GM18517 (cell line): ENCODE measurements at regions not wholly inside any gene's neighbourhood (a gene's known extent, or its start where the extent isn't known, plus 50 kb on each side); places are given as distances from the start of the nearest gene placed in this dataset.
"Not testable (repeated sequence)": the region's sequence is repeated elsewhere in the genome, so short reads cannot be mapped to it uniquely, and the experiment has no call there.

Source experiments
- ATAC-seq: cut with Tn5 transposase; IDR thresholded peaks from one replicate; pipeline ENCODE4 v1.9.1; 2021; ENCODE audit warnings: mild to moderate bottlenecking, moderate library complexity; ENCODE audit not compliant: unreplicated experiment

DNA sequence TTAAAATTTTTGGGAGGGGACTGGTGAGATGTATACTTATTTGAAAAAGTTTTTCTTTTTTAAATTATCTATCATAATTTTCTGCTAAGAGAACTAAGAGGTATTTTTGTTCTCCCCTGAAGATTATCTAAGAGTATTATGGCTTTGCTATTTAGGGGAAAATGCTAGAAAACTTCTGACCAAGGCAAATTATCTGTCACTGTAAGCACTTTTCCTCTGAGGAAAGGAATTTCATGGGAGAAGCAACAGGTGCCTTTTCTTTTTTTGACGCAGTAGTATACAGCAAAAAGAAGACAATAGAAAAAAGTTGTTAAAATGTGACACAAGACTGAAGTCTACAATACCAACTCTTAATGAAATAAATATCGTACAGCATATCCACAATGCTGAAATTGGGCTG lies 201.6 kb upstream of the NANOGP8 start:
- no peak for ATAC-seq

DNA sequence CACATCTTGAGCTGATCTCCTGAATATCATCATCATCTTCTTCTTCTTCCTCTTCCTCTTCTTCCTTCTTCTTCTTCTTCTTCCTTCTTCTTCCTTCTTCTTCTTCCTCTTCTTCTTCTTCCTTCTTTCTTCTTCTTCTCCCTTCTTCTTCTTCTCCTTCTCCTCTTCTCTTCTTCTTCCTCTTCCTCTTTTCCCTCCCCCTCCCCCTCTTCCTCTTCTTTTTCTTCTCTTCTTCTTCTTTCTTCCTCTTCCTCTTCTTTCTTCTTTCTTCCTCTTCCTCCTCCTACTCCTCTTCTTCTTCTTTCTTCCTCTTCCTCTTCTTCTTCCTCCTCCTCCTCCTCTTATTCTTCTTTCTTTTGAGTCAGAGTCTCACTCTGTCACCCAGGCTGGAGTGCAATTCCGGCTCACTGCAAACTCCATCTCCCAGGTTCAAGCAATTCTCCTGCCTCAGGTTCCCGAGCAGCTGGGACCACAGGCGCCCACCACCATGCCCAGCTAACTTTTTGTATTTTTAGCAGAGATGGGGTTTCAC lies 197.9 kb upstream of the NANOGP8 start:
- ATAC-seq, result no peak

DNA sequence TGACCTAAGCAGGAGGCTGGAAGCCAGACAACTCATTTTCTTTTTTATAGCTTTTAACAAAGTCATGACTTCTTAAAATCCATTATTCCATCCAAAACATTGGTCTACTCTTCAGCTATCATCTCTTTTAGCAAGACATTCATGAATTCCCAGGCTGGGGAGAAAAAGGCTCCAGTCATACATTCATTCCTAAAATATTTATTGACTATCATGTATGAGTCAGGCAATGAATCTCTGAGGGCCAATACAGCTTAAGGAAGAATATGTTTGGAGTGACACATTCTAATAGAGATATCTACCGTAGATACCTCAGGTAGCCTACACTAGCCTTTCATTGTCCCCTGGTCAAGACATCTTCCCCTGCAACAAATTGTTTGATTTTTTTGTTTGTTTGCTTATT lies 196.4 kb upstream of the NANOGP8 start:
- ATAC-seq, result no peak

DNA sequence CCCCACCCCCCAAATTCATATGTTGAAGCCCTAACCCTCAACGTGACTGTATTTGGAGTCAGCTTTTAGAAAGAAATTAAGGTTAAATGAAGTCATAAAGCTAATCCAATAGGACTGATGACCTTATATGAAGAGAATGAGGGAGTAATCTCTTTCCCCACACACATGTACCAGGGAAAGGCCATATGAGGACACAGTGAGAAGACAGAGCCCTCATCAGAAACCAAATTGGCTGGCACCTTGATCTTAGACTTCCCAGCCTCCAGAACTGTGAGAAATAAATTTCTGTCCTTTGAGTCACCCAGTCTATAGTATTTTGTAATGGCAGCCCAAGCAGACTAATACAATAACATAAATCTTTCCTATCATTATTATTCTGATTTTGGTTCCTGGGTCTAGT lies 194.7 kb upstream of the NANOGP8 start:
- no peak for ATAC-seq

DNA sequence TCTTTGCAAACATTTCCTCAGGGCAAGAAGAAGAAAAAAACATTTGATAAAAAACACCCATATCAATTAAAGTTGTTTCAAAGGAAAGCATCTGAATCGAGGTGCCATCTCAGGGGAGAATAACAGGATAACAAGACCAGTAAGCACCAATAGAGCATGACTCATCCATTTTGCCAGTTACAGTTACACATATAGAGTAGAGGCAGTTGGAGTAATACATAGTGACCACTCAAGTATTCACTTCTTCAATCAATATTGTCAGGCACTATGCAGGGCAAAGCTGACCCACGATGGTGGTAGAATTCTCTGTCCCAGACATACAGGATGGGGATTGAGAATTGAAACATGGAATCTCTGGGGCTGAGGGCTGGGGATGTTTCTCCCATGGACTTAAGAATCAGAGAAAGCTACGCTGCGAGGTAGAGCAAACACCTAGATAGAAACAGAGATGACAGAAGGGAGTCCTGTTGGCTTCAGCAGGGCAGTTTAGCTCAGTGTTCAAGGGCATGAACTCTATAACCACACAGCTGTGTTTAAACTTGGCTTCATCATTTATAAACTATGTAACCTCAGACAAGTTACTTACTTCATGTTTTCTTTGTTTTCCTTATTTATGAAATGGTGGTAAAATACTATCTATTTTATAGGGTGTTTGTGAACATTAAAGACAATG lies 186.4 kb upstream of the NANOGP8 start:
- ATAC-seq, result no peak

DNA sequence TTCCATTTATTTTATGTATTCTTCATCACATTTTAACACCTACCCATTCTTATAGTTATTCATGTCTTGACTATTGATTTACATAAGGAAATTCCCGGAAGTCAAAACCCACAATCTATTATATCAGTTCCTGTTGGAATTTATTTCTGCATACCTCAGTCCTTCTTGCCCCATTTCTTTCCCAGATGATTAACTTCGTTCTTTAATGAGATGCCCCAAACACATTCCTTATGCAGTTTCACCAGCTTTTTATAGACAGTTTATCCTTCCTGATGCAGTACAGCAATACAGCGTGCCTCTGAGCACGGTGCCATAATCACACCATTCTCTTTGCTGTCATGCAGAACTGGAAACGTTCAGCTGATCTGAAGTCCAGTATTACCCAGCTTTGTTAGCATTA lies 175.8 kb upstream of the NANOGP8 start:
- no peak for ATAC-seq

DNA sequence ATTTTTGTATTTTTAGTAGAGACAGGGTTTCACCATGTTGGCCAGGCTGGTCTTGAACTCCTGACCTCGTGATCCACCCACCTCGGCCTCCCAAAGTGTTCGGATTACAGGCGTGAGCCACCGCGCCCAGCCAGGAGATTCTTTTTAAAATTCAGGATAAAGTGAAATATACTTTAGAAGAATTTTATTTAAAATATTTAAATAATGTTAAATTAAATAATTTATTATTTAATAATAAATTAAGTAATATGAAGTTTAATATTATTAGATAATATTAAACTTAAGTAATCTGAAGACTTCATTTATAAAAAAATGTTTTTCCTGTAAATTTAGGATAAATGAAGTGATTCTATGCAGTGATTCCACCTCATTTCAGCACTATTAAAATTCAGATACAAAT lies 175.2 kb upstream of the NANOGP8 start:
- ATAC-seq, result not testable (repeated sequence)

DNA sequence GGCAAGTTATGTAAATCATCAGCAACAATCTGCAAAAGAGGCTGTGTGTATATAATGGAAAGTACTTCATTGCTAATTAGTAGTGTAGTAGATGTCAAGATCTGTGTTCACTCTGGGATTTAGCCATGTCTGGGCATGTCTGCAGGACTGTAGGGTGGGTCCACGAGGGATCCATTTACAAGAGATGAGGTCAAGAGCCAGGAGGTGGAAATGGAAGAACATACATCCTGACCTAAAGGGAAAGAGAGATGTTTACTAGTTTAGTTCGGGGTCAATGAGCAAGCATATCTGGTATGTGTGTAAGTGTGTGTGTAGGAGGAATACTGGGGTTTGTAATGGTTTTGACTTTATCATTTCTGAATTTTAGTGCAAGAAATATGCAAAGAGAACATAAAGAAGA lies 171.5 kb upstream of the NANOGP8 start:
- no peak for ATAC-seq

DNA sequence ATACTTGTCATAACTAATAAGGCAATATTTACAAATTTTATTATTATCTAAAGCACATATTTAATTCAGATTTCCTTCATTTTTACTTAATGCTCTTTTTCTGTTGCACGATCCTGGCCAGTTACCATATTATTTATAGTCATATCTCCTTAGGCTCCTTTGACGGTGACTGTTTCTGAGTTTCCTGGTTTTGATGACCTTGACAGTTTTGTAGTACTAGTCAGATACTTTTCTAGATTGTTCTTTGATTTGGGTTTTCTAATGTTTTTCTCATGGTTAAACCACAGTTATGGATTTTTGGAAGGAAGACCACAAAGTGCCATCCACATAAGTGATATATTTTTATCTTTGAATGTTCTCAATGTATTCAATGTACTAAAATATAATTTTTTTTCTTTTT lies 171.0 kb upstream of the NANOGP8 start:
- ATAC-seq, result no peak

DNA sequence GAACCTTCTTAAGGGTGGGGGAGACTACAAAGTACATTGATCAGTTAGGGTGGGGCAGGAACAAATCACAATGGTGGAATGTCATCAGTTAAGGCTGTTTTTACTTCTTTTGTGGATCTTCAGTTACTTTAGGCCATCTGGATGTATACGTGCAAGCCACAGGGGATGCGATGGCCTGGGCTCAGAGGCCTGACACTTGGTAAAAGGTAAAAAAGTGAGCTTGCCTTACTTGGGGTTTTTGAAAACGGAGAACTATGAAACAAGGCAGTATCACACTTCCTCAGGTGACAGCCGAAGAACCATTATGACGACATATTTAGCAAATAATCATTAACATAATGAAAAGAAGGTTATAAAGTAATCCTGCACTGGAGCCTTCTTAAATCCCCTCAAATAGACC lies 169.8 kb upstream of the NANOGP8 start:
- ATAC-seq, result not testable (repeated sequence)

DNA sequence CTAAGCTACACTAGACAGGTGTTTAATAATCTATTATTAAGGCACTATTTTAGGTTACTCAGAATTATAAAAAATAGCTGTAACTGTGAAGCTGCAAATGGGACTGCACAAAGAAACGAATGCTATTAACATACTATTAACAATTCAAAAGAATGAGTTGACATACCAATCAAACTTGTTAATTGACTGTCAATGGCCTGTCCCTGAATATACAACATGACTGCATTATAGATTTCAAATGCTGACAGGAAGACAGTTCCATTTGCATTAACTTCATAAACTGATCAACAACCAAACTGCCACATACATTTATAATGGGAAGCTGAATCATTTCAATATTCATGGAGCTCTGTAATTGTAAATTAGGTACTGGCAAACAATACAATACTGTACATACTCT lies 169.0 kb upstream of the NANOGP8 start:
- ATAC-seq, result no peak

DNA sequence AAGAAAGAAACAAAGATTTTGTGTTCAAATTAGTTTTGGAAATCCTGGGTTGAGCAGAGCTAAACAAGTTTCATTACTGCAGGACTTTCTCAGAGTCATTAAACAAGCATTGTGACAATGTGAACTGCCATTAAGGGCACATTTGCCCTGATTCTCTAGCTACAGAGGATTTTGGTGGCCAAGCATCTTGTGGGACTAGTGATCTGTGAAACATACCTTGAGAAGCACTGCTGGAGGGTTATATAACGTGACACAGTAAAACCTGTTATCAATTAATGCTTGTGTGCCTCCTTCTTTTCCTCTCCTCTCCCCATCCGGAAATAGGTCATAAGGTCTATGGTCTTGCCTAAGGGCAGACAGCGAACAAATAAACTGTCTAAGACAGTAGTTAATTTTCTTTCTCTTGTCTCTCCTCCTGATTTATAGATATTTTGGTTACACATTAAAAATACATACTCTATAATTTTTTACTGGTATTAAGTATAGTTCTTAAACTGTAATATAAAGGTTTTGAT lies 167.3 kb upstream of the NANOGP8 start:
- ATAC-seq, result no peak

DNA sequence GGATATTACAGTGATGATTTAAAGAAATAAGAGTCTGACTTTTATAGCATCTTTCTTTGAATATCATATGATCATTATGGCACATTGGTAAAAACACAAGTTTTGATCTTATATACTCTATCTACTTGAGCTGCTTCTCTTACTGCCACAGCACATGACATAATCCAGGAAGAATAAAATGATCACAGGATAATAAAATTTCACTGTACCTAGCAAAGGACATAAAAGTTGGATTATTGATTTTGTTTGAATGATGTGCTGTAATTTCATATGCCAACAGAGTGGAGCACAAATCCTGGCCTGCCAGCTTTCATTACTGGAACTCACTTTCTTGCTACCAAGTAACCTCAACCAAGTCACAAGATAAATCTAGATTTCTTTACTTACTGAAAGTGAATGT lies 162.1 kb upstream of the NANOGP8 start:
- ATAC-seq, result no peak

DNA sequence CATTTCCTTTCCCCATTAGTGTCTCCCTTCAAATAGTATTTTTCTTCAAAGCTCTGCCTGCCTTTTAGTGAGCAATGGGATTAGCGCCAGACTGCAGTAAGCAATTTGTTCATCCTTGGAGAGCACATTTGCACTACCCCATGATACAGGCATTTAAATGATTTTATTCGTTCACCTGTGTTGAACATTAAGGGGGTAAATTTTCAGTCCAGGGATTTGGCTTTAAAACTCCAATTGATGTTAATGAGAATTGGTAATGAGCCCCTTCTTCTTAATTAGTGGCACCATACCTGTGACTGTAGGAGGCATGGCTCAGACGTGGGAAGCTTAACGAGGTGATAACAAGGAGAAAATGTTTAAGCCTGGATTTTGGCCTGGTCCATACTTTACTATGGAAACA lies 161.4 kb upstream of the NANOGP8 start:
- ATAC-seq, result no peak

DNA sequence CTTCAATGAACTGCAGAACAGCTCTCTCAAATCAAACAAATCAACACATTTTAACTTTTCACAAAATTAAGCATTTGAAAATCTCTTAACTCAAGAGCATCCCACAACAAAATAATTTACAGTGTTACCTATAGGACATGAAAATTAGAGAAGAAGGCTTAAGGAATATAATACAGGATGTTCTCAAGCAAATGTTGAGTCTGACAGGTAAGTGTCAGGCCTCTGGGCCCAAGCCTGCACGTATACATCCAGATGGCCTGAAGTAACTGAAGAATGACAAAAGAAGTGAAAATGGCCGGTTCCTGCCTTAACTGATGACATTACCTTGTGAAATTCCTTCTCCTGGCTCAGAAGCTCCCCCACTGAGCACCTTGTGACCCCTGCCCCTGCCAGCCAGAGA lies 160.6 kb upstream of the NANOGP8 start:
- not testable (repeated sequence) for ATAC-seq

DNA sequence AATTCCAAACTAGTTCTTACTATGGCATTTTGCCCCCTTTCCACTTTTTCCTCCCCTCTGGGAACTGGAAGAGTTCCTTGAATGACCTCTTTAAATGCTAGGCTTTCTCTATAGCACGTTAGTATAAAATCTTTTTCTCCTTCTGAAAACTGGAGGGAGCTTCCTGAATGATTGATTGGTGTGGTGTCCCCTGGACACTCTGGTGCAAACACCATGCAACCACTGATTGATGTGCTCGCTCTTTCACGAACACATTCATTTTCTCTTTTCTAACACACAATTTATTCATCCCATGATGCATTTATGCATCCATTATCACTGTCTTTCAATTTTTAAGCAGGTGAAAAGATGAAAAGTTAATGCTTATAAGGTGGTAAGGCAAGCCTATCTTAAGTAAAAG lies 159.1 kb upstream of the NANOGP8 start:
- no peak for ATAC-seq

DNA sequence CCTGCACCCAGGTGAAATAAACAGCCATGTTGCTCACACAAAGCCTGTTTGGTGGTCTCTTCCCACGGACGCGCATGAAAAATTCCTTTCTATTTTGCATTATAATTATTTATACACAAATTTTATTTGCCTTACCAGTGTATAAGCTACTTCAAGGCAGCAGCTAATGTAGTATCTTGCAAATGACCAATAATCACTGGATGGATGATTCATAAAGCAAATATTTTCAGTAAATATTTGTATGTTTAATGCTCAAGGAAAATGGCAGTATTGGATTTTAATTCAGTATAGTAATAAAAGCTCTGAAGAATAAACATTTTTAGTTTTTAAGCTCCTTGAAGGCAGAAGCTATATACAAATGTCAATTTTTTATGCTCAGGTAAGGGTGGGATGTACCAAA lies 158.7 kb upstream of the NANOGP8 start:
- ATAC-seq, result no peak

DNA sequence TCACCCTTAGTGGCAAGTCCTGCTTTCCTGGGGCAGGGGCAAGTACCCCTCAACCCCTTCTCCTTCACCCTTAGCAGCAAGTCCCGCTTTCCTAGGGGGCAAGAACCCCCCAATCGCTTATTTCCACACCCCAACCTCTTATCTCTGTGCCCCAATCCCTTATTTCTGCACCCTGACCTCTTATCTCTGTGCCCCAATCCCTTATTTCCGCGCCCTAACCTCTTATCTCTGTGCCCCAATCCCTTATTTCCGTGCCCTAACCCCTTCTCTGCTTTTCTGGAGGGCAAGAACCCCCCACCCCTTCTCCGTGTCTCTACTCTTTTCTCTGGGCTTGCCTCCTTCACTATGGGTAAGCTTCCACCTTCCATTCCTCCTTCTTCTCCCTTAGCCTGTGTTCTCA lies 154.6 kb upstream of the NANOGP8 start:
- not testable (repeated sequence) for ATAC-seq

DNA sequence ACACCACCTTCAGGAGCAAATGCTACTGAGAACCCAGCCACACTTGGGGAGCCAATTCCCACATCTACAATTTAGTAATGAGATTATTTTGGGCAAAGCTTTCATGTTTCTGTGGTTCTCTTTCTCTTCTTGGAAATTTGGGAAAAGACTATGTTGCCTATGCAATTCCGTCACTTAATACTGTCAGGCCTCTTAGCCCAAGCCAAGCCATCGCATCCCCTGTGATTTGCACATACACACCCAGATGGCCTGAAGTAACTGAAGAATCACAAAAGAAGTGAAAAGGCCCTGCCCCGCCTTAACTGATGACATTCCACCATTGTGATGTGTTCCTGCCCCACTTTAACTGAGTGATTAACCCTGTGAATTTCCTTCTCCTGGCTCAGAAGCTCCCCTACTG lies 153.4 kb upstream of the NANOGP8 start:
- ATAC-seq, result not testable (repeated sequence)

DNA sequence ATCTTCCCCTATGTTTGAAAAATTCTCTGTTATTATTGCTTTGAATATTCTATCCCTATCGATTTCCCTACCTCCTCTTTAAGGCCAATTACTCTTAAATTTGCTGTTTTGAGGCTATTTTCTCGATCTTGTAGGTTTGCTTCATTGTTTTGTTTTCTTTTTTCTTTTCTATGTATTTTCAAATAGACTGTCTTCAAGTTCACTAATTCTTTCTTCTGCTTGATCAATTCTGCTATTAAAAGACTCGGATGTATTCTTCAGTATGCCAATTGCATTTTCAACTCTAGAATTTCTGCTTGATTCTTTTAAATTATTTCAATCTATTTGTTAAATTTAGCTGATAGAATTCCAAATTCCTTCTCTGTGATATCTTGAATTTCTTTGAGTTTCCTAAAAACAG lies 144.0 kb upstream of the NANOGP8 start:
- no peak for ATAC-seq

DNA sequence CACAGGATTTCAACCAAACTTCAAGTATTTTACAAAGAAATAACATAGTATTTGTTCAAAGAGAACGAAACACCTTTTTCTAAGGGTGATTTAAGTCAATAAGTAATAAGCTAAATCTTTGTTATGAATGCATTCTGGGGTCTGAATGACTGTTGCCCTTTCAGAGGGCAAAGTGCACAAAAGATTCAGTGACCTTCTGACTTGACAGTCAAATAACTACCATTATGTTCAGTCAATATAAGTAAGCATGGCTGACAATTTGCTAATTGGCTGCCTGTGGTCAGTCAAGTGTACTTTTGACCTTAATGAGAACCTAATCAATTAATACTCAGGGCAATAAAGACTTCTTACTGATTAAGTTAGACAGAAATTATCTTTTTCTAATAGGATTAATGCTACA lies 133.1 kb upstream of the NANOGP8 start:
- no peak for ATAC-seq

DNA sequence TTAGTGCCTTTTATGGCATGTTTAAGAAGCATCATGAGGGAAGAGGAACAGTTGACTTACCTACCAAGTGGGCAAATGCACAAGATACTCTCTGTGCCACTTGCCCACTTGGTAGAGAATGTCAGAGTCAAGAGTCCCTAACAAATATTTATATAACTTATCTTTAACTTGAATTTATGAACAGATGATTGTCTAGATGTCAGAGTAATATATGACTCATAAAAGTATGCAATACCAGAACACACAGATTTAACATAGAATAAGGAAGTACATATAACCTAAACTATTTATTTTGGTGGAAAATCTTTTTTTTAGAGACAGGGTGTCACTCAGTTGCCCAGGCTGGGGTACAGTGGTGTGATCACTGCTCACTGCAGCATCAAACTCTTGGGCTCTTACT lies 130.0 kb upstream of the NANOGP8 start:
- ATAC-seq, result no peak
